Left hindlimb (tissue), 1 donor: ENCODE measurements at regions not wholly inside any gene's neighbourhood (a gene's known extent, or its start where the extent isn't known, plus 50 kb on each side); places are given as distances from the start of the nearest gene placed in this dataset.
A peak's percentile ranks its signal among the peaks of the same experiment; 100 is the strongest.

ENCODE experiments used
- DNase-seq: peaks from one replicate; pipeline ENCODE4 v3.0.0-alpha.2; 2018

- no peak for DNase-seq
Measured at GRCh38 chr6:14681699-14682487, 564.0 kb upstream of the JARID2 start.

- DNase-seq: no peak
Measured at GRCh38 chr6:14682812-14683211, 563.1 kb upstream of the JARID2 start.

- DNase-seq: no peak
Measured at GRCh38 chr6:14689639-14690038, 556.2 kb upstream of the JARID2 start.

GRCh38 chr6:14690120-14691056, 555.5 kb upstream of the JARID2 start:
- no peak for DNase-seq

GRCh38 chr6:14692208-14692607, 553.7 kb upstream of the JARID2 start:
- DNase-seq: no peak

- no peak for DNase-seq
Measured at GRCh38 chr6:14693301-14694192, 552.3 kb upstream of the JARID2 start.

GRCh38 chr6:14694308-14694707, 551.6 kb upstream of the JARID2 start:
- DNase-seq: no peak

GRCh38 chr6:14695579-14695978, 550.3 kb upstream of the JARID2 start:
- DNase-seq: no peak

- DNase-seq: no peak
Measured at GRCh38 chr6:14696367-14696766, 549.5 kb upstream of the JARID2 start.

- DNase-seq: no peak
Measured at GRCh38 chr6:14697427-14697826, 548.4 kb upstream of the JARID2 start.

- no peak for DNase-seq
Measured at GRCh38 chr6:14699803-14700601, 545.9 kb upstream of the JARID2 start.

- DNase-seq: no peak
Measured at GRCh38 chr6:14701946-14702345, 543.9 kb upstream of the JARID2 start.

- no peak for DNase-seq
Measured at GRCh38 chr6:14702678-14703077, 543.2 kb upstream of the JARID2 start.

- no peak for DNase-seq
Measured at GRCh38 chr6:14703586-14703985, 542.3 kb upstream of the JARID2 start.

GRCh38 chr6:14704383-14705271, 541.2 kb upstream of the JARID2 start:
- no peak for DNase-seq

- DNase-seq: no peak
Measured at GRCh38 chr6:14705841-14706377, 540.0 kb upstream of the JARID2 start.

GRCh38 chr6:14706378-14706929, 539.4 kb upstream of the JARID2 start:
- DNase-seq: peak; percentile 68

- DNase-seq: no peak
Measured at GRCh38 chr6:14707276-14707675, 538.6 kb upstream of the JARID2 start.

- DNase-seq: no peak
Measured at GRCh38 chr6:14707971-14708465, 537.9 kb upstream of the JARID2 start.

GRCh38 chr6:14709066-14709670, 536.7 kb upstream of the JARID2 start:
- DNase-seq: no peak
